ENCODE measurements at regions not wholly inside any gene's neighbourhood (a gene's known extent, or its start where the extent isn't known, plus 50 kb on each side); places are given as distances from the start of the nearest gene placed in this dataset.

DNA sequence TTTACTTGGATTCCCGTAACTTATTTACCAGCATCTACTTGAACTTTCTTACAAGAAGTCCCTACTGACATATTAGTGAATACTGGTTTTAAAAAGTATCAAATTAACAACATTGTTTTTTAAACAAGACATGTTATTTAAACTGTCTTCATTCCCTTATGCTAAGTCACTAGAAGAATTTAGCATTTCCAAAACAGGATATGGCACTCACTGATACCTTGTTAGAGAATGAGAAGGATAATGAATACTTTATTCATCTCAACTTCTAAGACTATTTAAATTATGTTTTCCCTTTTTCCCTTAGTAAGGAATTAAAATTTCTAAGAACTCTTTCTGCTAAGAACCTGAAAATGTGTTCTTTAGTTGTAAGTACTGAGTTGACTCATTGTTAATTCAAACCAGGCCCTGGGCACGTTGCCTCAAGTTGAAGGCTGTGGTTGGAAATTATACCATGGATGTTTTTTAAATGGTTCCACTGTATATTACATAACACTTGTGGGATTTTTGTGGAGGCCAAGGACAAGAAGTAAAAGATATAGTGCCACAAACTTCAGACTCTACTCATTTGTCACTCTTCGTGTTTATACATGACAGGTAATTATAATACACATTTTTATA is 219.0 kb upstream of the EDIL3 start:
- DNase-seq (ENCODE audit: low read depth in 2 of 2): peak; percentile 93 to 95

DNA sequence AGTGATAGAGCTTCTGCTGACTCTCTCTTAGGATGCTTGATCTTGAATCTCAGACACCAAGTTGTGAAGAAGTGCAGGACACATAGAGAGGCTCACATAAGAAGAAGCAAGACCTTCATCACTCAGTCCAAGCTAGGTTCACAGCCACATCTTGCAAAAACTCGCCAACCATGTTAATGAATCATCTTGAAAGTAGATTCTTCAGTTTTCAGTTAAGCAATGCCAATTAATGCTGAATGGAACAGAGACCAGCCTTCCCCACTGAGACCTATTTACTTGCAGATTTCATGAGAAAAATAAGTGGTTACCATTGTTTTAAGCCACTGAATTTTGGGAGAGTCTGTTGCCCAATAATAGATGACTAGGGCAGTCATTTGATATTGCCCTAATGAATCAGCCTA is 217.7 kb upstream of the EDIL3 start:
- no peak for DNase-seq (ENCODE audit: low read depth in 2 of 2)

DNA sequence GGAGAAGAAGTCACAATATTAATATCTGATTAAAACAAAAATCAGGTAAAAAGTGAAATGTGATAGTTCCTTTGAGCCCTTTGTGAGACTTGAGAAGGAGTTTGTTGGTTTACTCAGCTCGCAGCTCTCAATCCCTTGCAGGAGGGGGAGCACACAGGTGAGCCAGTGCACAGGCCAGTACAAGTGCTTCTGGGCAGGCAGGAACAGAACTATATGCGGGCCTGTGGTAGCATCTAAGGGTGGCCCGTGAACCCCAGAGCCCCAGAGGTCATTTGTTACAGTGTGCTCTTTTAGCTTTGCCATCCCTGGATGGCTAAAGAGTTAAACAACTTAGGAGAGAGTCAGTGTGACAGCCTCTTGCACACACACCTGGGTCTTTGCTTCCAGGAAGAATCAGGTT is 215.3 kb upstream of the EDIL3 start:
- DNase-seq (ENCODE audit: low read depth in 2 of 2): no peak

DNA sequence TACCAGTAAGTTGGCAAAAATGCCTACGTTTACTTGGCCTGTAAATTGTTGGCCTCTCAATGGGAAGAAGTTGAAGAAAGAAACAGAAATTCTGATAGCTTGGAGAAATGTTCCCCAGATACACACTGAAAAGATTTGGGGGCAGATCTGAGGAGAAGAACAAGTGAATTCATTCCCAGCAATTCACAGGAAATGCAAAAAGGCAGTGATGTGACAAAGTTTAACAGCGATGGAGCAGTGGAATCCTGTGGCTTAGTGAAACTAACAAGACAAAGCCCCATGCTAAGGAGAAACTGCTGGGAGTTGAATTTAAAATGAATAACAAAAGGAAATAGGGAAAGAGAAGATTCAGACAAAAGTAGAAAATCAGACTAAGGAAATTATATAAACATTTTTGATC is 213.2 kb upstream of the EDIL3 start:
- no peak for DNase-seq (ENCODE audit: low read depth in 2 of 2)

DNA sequence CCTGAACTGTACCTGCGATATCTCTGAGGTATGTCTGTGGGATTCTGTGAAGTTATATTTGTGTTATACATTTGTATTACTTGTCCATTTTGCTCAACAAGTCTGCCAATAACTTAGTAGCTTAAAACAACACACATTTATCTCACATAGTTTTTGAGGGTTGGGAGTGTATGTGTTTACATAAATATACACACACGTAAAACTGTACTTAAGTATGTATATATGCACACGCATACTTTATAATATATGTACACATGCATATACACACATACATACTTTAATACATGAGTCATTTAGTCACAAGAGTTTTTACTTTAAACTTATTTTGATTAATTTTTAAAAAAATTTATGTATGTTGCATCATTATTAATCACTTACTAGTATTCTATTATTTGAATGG is 205.9 kb upstream of the EDIL3 start:
- DNase-seq (ENCODE audit: low read depth in 2 of 2): no peak

DNA sequence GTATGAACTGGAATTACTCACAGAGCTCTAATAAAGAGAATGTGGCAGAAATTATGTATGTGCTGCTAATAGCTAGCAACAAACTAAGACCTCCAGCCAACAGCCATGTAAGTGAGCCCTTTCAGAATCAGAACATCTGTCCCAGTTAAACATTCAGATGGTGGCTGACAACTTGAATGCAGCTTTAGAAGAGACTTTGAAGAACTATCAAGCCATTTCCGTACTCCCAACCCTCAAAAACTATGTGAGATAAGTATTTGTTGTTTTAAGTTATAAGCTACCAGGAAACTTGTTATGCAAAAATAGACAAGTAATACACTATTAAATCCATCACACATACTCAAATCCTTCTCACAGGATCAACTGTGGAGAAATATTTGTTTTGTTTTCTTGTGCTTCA is 205.2 kb upstream of the EDIL3 start:
- DNase-seq (ENCODE audit: low read depth in 2 of 2): no peak

DNA sequence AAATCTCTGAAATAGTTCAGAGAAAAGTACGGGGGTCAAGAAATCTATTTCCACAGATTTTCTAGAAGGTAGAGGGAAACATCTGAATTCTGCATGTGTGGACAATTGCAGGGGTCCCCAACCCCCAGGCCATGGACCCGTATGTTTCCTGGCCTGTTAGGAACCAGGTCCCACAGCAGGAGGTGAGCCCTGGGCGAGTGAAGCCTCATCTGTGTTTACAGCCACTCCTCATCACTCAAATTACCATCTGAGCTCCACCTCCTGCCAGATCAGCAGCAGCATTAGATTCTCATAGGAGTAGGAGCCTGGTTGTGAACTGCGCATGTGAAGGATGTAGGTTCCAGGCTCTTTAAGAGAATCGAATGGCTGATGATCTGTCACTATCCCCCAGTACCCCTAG is 200.5 kb upstream of the EDIL3 start:
- DNase-seq (ENCODE audit: low read depth in 2 of 2): no peak

DNA sequence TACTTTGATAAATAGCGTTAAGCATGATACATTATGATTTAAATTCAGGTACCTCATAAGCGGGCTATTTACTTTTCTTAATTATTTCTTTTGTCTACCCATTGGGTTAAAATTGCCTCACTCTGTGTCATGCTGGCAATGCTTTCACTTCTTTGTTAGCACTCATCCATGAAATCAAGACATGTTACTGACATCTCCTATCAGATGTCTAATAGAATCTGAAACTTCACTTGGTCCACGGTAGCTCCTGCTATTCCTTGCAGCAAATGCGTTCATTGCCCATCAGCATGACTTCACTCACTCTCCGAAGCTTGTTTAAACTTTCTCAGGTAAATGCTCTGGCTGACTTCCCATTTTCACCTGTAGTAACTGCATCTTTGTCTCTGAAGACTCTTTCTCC is 193.5 kb upstream of the EDIL3 start:
- no peak for DNase-seq (ENCODE audit: low read depth in 2 of 2)

DNA sequence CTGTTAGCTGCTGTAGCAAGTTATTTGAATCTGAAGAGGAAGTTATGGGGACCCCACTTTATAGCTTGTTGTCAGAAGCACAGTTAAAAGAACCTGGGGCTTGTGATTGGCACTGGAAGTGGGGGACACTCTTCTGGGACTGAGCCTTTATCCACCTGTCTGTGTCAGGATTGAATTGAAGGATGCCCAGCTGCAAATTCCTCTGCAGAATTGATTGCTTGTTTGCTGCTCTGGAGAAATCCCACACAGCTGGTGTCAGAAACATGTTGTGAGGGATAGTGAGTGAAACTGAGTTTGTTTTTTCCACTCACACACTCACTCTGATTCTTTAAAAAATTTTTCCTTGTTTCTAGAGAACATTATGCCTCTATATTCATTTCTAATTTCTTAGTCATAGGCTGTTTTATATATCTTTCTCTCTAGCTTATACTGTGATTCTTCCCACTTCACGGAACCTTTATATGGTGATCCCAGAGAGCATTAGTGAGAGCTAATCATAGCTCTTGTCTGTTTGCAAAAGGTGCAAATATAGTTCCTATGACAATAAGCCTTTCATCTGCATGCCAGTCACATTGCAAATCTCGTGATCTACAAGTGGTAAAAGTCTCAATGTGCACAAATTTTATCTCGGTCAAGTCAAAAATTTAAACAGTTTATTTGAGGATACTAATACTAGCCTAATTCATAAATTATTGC is 188.5 kb upstream of the EDIL3 start:
- no peak for DNase-seq (ENCODE audit: low read depth in 2 of 2)

DNA sequence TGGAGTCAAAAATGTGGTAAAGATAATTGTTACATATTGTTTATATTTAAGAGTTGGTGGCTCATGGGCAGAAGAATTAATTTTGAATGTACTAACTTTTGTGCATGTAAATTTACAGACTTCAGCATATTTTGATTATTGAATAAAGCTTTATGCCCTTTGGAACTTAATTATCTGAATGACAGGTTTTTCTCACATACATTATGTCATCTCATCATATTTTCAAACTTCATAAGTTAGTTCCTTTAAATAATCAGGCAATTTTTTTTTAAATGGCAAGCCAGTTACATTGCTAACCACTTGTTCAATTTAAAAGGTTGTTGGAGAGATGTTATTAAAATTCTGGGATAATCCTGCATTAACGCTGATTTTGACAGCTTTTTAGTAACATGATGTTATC is 184.6 kb upstream of the EDIL3 start:
- DNase-seq (ENCODE audit: low read depth in 2 of 2): no peak

DNA sequence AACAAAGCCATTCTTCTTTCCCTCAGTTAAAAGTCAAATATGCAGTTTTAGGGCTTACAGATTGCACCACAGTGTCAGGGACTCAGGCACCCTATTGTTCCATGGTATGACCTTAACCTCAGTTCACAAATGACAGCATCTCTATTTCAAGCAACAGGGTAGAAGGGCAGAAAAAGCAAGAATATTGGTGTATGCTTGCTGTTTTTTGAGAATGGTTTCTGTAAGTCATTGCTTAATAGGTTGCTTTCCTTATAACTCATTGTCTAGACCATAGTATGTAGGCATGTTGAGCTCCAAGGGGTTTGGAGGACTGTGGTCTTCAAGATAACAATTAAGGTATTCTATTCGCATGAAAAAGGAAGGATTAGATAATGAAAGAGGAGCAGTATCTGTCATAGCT is 183.5 kb upstream of the EDIL3 start:
- no peak for DNase-seq (ENCODE audit: low read depth in 2 of 2)

DNA sequence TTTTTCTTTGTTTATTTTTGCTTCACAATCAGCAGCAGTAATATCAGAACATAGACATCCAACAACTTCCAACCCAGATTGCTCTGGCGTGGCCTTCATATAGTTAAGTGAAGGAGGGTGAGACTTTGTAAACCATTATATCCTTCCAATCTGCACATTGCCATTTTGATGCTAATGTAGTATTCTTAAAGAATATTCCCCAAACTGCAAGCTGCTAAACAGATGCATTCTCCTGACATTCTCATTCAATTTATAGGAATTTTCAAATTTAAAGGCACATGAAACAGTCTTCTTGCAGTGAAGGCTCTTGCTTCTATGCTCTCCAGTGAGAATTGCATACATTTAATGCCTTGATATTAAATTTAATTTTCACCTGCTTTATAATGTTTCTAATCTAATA is 181.2 kb upstream of the EDIL3 start:
- no peak for DNase-seq (ENCODE audit: low read depth in 2 of 2)

DNA sequence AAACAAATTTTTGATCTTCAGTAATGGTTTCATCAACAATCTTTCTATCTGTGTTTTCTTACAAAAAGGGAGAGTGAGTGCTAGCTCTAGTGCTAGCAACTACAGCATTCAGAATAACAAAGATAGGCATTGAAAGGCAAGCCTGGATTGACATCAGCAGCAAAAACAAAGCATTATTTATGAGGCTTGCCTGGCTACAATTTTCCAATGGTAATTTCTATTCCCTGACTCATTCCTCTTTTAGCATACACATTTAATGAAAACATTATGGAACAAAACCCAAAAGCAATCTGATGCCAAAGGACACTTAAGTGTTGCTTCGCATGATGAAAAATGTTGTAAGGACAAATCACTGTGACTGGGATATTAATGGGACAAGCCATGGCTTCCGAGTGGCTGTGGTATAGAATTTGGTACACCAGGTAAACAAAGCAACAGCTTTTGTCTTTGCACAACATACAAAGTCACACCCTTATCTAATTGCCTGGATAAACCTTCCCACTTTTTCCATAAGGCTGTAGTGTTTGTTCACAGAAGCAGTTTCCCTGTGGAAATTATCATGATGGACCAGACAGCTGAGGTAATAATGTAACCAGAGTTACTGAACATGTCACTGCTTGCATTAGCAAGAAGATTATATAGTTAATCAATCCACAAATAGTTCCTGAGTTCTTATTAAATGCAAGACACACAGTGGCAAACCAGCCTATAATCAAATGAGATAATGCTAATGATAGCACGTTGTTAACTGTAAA is 179.8 kb upstream of the EDIL3 start:
- DNase-seq (ENCODE audit: low read depth in 2 of 2): peak; percentile 87 to 88

DNA sequence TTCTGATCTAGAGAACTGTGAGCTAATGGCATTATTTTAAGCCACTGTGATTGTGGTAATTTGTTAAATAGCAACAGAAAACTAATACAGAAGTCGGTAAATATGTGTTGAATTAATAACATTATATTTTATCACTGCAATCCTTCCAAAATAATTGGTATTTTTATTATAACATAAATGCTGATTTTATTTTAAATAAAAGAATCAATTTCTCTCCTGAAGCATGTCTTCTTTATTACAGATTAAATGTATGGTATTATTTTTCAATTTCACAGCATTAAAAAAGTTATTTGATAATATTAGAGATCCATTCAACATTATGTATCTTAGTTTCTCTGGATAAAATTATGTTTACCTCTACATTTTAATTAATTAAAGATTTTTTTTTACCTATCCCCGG is 165.5 kb upstream of the EDIL3 start:
- DNase-seq (ENCODE audit: low read depth in 2 of 2): no peak

DNA sequence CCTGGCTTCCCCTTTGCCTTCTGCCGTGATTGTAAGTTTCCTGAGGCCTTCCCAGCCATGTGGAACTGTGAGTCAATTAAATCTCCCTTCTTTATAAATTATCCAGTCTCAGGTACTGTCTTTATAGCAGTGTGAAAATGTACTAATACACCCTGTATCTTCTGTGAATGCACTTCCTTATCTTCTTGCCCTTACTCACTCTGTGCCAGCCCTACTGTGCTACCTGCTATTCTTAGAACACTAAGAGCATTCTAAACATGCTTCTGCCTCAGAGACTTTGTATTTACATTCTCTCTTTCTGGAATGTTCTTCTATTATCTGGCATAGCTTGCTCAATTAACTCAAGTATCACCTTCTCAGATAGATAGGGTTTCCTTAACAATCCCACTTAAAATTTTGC is 164.4 kb upstream of the EDIL3 start:
- DNase-seq (ENCODE audit: low read depth in 2 of 2): no peak

DNA sequence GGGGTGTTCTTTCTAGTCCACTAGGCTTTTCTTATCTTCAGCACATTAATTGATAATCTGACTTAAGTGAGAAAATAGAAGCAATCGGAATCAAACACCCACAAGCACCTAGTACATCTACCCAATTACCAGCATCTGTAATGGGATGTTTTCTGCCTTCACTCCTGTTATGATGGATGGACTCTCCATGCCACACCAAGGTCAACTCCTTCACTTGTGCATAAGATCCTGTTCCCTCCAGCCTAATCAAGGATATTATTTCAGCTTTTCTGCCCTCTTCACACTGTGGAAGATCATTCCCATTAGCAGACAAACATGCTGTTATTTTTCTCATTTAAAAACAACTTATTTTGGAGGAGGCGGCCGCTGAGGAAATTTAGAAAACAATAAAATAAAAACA is 162.0 kb upstream of the EDIL3 start:
- no peak for DNase-seq (ENCODE audit: low read depth in 2 of 2)

DNA sequence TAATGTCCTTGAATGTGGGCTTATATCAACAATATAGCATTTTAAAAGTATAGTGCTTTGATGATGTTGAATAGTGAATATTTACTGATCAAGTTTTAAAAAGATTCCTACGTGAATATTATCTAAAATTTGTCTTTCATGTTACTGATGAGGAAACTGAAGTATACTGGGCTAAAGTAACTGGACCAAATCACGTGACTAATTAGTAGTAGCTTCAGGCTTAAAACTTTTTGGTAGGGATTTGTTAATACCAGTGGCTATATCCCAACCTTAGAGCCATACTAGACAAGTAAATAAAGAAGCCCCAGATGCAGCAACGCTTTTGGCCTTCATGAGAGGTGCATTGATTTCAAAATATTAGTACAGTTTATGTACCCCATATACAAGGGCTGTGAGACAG is 152.1 kb upstream of the EDIL3 start:
- no peak for DNase-seq (ENCODE audit: low read depth in 2 of 2)

DNA sequence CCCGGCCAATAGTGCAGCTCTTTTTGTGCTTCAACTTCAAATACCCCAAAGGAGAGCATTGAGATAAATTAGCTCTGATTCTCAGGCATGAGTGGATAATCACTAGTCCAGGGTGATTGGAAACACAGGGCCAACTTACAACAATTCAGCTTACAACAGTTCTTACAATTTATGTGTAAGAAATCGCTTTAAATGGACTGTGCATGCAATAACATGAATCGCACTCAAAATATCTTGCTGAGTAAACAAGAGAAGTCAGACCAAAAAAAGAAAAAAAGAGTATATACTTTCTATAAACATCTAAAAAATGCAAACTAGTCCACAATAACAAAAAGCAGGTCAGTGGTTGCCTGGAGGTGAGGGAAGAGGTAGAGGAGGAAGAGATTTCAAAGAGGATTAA is 150.6 kb upstream of the EDIL3 start:
- DNase-seq (ENCODE audit: low read depth in 2 of 2): no peak

DNA sequence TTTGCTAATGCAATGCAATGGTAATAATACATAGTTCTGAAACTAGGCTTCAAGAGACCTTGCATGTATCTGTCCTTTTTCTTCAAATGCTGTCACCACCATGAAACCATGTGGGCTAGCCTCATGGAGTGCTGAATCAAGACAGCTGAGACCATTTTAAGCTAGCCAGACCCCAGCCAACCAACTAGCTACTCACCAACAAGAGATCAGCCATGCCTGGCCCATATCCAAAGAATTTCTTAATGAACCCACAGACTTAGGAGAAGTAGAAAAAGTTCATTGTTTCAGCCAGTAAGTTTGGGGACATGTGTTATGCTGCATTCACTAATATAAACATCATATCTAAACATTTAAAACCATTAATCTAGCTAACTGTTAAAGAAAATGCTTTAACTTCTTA is 139.8 kb upstream of the EDIL3 start:
- peak; percentile 27 for DNase-seq (ENCODE audit: low read depth in 2 of 2)

DNA sequence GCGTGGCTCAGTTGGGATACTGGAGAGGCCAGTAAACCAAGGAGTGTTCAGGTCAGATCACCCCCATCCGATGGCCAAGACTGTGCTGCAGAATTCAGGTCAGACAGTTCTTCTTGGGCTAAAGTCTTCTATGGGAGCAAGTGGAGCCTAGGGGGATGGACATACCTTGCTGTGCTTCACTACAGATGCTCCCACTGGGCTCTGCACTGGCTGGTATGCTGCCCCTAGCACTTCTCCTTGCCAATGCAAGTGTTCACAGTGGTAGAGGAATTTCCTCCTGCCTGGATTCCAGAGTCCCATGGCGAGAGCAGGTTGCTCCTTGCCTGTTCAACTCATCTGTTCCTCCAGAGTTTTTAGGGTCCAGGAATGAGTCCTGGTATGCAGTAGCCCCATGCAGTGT is 134.2 kb upstream of the EDIL3 start:
- DNase-seq (ENCODE audit: low read depth in 2 of 2): no peak

DNA sequence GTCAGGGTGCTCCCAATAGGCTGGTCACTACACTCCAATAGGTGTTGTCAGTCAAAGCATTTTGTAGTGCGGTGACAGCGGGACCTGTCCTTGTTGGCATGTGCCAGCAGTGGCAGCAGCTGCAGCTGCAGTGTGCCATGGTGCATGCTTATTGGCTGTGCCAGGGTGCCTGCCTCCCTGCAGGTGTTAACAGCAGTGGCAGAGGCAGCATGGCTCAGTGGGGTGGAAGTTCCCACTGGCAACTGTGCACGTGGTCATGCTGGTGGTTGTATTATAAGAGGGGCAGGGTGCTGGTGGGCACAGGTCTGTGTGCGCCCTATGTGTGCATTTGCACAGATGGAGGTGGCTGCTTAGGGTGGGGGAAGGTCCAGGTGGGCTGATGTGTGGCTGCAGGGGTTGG is 133.7 kb upstream of the EDIL3 start:
- no peak for DNase-seq (ENCODE audit: low read depth in 2 of 2)

DNA sequence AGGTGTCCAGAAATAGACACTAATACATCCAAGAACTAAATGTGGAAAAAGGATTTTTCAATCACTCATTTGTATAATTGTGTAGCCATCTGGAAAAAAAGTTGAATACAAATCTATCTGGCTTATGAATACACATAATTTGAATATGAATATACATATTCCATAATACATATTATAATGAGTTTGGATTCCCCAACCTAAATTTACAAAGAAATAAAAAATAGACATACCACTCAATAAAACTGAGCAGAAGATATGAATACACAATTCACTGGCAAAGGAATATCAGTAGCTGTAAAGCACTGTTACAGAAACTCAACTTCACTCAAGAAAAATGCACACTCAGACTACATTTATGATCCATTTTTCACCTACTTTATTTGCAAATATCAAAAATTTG is 121.9 kb upstream of the EDIL3 start:
- DNase-seq (ENCODE audit: low read depth in 2 of 2): no peak

DNA sequence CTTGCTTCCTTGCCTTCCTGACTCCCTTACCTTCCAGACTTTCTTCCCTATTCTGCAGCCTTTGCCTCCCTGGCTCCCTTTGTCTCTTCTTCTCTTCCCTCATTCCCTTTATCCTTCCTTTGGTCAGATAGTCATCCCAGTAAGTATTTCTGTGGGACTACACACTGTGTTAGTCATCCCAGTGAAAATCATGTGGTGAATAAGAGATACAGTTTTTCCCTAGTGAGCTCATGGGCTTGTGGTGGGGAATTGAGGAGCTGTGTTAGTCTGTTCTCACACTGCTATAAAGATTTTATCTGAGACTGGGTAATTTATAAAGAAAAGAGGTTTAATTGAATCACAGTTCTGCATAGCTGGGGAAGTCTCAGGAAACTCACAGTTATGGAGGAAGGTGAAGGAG is 109.8 kb upstream of the EDIL3 start:
- DNase-seq (ENCODE audit: low read depth in 2 of 2): peak; percentile 66 to 73
